ENCODE measurements at regions not wholly inside any gene's neighbourhood (a gene's known extent, or its start where the extent isn't known, plus 50 kb on each side); places are given as distances from the start of the nearest gene placed in this dataset.

- no peaks in the 10 kb centered on the region for H3K79me2 ChIP-seq (replicated peaks; ENCODE audit: insufficient read depth, low read length)
- no peaks in the 10 kb centered on the region for H4K20me1 ChIP-seq (ENCODE audit: insufficient read depth)
- TF ChIP-seq MXI1 (conservative IDR thresholded peaks at IDR 0.05; ENCODE audit: poor library complexity, severe bottlenecking) (no peak), RAD21 (conservative IDR thresholded peaks at IDR 0.05) (no peak), POLR2AphosphoS5 (IDR thresholded peaks at IDR 0.05) (no peak)
- no peaks in the 10 kb centered on the region for H3K27me3 ChIP-seq (ENCODE audit: insufficient read depth, low read depth, low read length)
- no peak overlapping the region for H2AFZ ChIP-seq (ENCODE audit: low read depth, low read length)
- no peak overlapping the region for H3K4me2 ChIP-seq (ENCODE audit: low read length)
- H3K9me3 ChIP-seq (ENCODE audit: low read length), result no peaks in the 10 kb centered on the region
- no peak overlapping the region for H3K4me3 ChIP-seq (ENCODE audit: low read length)
- H3K9me2 ChIP-seq (ENCODE audit: insufficient read depth, low read length), result no peaks in the 10 kb centered on the region
- no peak overlapping the region for H3K27ac ChIP-seq (ENCODE audit: low read length)
- no peaks in the 10 kb centered on the region for H3K36me3 ChIP-seq (ENCODE audit: insufficient read depth, low read length)
- H3F3A ChIP-seq (ENCODE audit: insufficient read depth, low read length, poor library complexity, severe bottlenecking), result no peaks in the 10 kb centered on the region
- H3K9ac ChIP-seq (ENCODE audit: low read length), result no peak overlapping the region
Observed at GRCh38 chr1:227378181-227378580, 59.9 kb upstream of the CDC42BPA start.

- Histone ChIP-seq H3K4me2 (ENCODE audit: low read length) (no peak overlapping the region), H2AFZ (ENCODE audit: low read depth, low read length) (no peak overlapping the region), H3K4me3 (ENCODE audit: low read length) (no peak overlapping the region), H3K9me2 (ENCODE audit: insufficient read depth, low read length) (no peaks in the 10 kb centered on the region), H3K9ac (ENCODE audit: low read length) (no peak overlapping the region), H3F3A (ENCODE audit: insufficient read depth, low read length, poor library complexity, severe bottlenecking) (no peaks in the 10 kb centered on the region), H3K79me2 (replicated peaks; ENCODE audit: insufficient read depth, low read length) (no peaks in the 10 kb centered on the region), H3K27me3 (ENCODE audit: insufficient read depth, low read depth, low read length) (no peaks in the 10 kb centered on the region), H4K20me1 (ENCODE audit: insufficient read depth) (no peaks in the 10 kb centered on the region), H3K9me3 (ENCODE audit: low read length) (no peaks in the 10 kb centered on the region), H3K27ac (ENCODE audit: low read length) (no peak overlapping the region), H3K36me3 (ENCODE audit: insufficient read depth, low read length) (no peaks in the 10 kb centered on the region)
- TF ChIP-seq POLR2AphosphoS5 (IDR thresholded peaks at IDR 0.05), result no peak
- no peak for TF ChIP-seq SMC3 (conservative IDR thresholded peaks at IDR 0.05; ENCODE audit: poor library complexity)
- no peak for TF ChIP-seq MXI1 (conservative IDR thresholded peaks at IDR 0.05; ENCODE audit: poor library complexity, severe bottlenecking)
- no peak for TF ChIP-seq REST (IDR thresholded peaks at IDR 0.05; ENCODE audit: borderline replicate concordance)
- no peak for TF ChIP-seq EZH2 (IDR thresholded peaks at IDR 0.05; ENCODE audit: borderline replicate concordance, insufficient read depth, low read length, poor library complexity, severe bottlenecking)
- TF ChIP-seq TAF1 (IDR thresholded peaks at IDR 0.05; ENCODE audit: low read depth), result no peak
- no peak for TF ChIP-seq CTCF (IDR thresholded peaks at IDR 0.05; ENCODE audit: poor library complexity, severe bottlenecking)
- no peak for TF ChIP-seq RAD21 (conservative IDR thresholded peaks at IDR 0.05)
- no peak for TF ChIP-seq EP300 (conservative IDR thresholded peaks at IDR 0.05; ENCODE audit: poor library complexity, severe bottlenecking)
Observed at GRCh38 chr1:227374846-227375245, 56.6 kb upstream of the CDC42BPA start.

- Histone ChIP-seq H3K27me3 (ENCODE audit: insufficient read depth, low read depth, low read length) (no peaks in the 10 kb centered on the region), H3K9me3 (ENCODE audit: low read length) (no peaks in the 10 kb centered on the region)
- TF ChIP-seq POLR2AphosphoS5 (IDR thresholded peaks at IDR 0.05) (no peak), SMC3 (conservative IDR thresholded peaks at IDR 0.05; ENCODE audit: poor library complexity) (no peak), MXI1 (conservative IDR thresholded peaks at IDR 0.05; ENCODE audit: poor library complexity, severe bottlenecking) (no peak), EZH2 (IDR thresholded peaks at IDR 0.05; ENCODE audit: borderline replicate concordance, insufficient read depth, low read length, poor library complexity, severe bottlenecking) (no peak), EP300 (conservative IDR thresholded peaks at IDR 0.05; ENCODE audit: poor library complexity, severe bottlenecking) (no peak), RAD21 (conservative IDR thresholded peaks at IDR 0.05) (no peak), CTCF (IDR thresholded peaks at IDR 0.05; ENCODE audit: poor library complexity, severe bottlenecking) (no peak), REST (IDR thresholded peaks at IDR 0.05; ENCODE audit: borderline replicate concordance) (no peak), TAF1 (IDR thresholded peaks at IDR 0.05; ENCODE audit: low read depth) (no peak)
Observed at GRCh38 chr1:227372726-227373130, 54.4 kb upstream of the CDC42BPA start.

More at GRCh38 chr1:227372726-227373130, 54.4 kb upstream of the CDC42BPA start:
- Histone ChIP-seq H3K9me2 (ENCODE audit: insufficient read depth, low read length) (no peaks in the 10 kb centered on the region), H3K9ac (ENCODE audit: low read length) (no peak overlapping the region), H3F3A (ENCODE audit: insufficient read depth, low read length, poor library complexity, severe bottlenecking) (no peaks in the 10 kb centered on the region), H3K36me3 (ENCODE audit: insufficient read depth, low read length) (no peaks in the 10 kb centered on the region), H4K20me1 (ENCODE audit: insufficient read depth) (no peaks in the 10 kb centered on the region), H3K4me2 (ENCODE audit: low read length) (no peak overlapping the region), H3K79me2 (replicated peaks; ENCODE audit: insufficient read depth, low read length) (no peaks in the 10 kb centered on the region), H3K4me3 (ENCODE audit: low read length) (no peak overlapping the region), H3K27ac (ENCODE audit: low read length) (no peak overlapping the region), H2AFZ (ENCODE audit: low read depth, low read length) (no peak overlapping the region)

All from neural cell (in vitro differentiated cells).